ENCODE measurements at regions not wholly inside any gene's neighbourhood (a gene's known extent, or its start where the extent isn't known, plus 50 kb on each side); places are given as distances from the start of the nearest gene placed in this dataset.

- H3K9me3 Mint-ChIP-seq: peaks cover 2 to 7% (median 2%) of the 10 kb centered on the region in 7 donors
- no peak for DNase-seq
- Histone ChIP-seq H3K79me2 (ENCODE audit: insufficient read depth, low read length) (no peaks in the 10 kb centered on the region), H3K9ac (ENCODE audit: insufficient read depth, low read length, poor library complexity, severe bottlenecking) (no peak overlapping the region), H3K27me3 (ENCODE audit: control insufficient read depth in 2 of 2, insufficient read depth in 2 of 2, low read length in 2 of 2) (no peaks in the 10 kb centered on the region), H2AFZ (ENCODE audit: insufficient read depth, low read depth, low read length, poor library complexity, severe bottlenecking) (no peak overlapping the region), H3K9me3 (replicated peaks in 1 of 2; ENCODE audit: control insufficient read depth in 1 of 2, insufficient read depth in 1 of 2, low read length in 2 of 2) (no peaks in the 10 kb centered on the region), H3K36me3 (replicated peaks in 1 of 2; ENCODE audit: control insufficient read depth in 1 of 2, insufficient read depth in 2 of 2, low read length in 2 of 2) (no peaks in the 10 kb centered on the region), H3K4me3 (replicated peaks in 1 of 3; ENCODE audit: low read depth in 2 of 3, low read length in 3 of 3) (no peak overlapping the region), H3K27ac (ENCODE audit: low read depth in 1 of 2, low read length in 2 of 2) (no peak overlapping the region), H3K4me1 (ENCODE audit: control insufficient read depth in 1 of 2, insufficient read depth in 2 of 2, low read length in 2 of 2) (peaks cover 9 to 13% of the 10 kb centered on the region in 2 donors), H4K20me1 (ENCODE audit: insufficient read depth, low read length) (no peaks in the 10 kb centered on the region), H3K4me2 (replicated peaks; ENCODE audit: extremely low read depth, low read length, poor library complexity, severe bottlenecking) (no peak overlapping the region)
- no peak for TF ChIP-seq CTCF (IDR thresholded peaks at IDR 0.05)
- H3K4me1 Mint-ChIP-seq: peaks cover 14% of the 10 kb centered on the region
- 90% methylated on average over 4 of the region's 5 CpGs for WGBS (ENCODE audit: insufficient coverage)
- no peak overlapping the region for H3K4me3 Mint-ChIP-seq
- H3K27ac Mint-ChIP-seq: no peak overlapping the region
- H3K27me3 Mint-ChIP-seq (ENCODE audit: low read depth in 3 of 3): peaks cover 5 to 7% (median 5%) of the 10 kb centered on the region in 3 donors
- no peaks in the 10 kb centered on the region for H3K36me3 Mint-ChIP-seq
- intact Hi-C loops (cut with micrococcal nuclease): no loop called here
Measured at GRCh38 chr6:170040906-170041305, 250.0 kb downstream of the DLL1 start.

GRCh38 chr6:170040115-170040500, 250.8 kb downstream of the DLL1 start:
- Mint-ChIP-seq H3K36me3 (no peaks in the 10 kb centered on the region), H3K27me3 (ENCODE audit: low read depth in 3 of 3) (peaks cover 5 to 6% (median 5%) of the 10 kb centered on the region in 3 donors), H3K9me3 (peaks cover 2 to 7% (median 3%) of the 10 kb centered on the region in 7 donors), H3K4me1 (peaks cover 14% of the 10 kb centered on the region), H3K4me3 (no peak overlapping the region), H3K27ac (peak overlapping the region in 1 of 7 donors; percentile 30)
- H3K4me2 ChIP-seq (replicated peaks; ENCODE audit: extremely low read depth, low read length, poor library complexity, severe bottlenecking): no peak overlapping the region
- H4K20me1 ChIP-seq (ENCODE audit: insufficient read depth, low read length): no peaks in the 10 kb centered on the region
- no peaks in the 10 kb centered on the region for H3K79me2 ChIP-seq (ENCODE audit: insufficient read depth, low read length)
- intact Hi-C loops (cut with micrococcal nuclease): no loop called here
- no peaks in the 10 kb centered on the region for H3K9me3 ChIP-seq (replicated peaks in 1 of 2; ENCODE audit: control insufficient read depth in 1 of 2, insufficient read depth in 1 of 2, low read length in 2 of 2)
- no peak overlapping the region for H3K9ac ChIP-seq (ENCODE audit: insufficient read depth, low read length, poor library complexity, severe bottlenecking)
- no peak overlapping the region for H3K4me3 ChIP-seq (replicated peaks in 1 of 3; ENCODE audit: low read depth in 2 of 3, low read length in 3 of 3)
- peaks cover 9 to 11% of the 10 kb centered on the region in 2 donors for H3K4me1 ChIP-seq (ENCODE audit: control insufficient read depth in 1 of 2, insufficient read depth in 2 of 2, low read length in 2 of 2)
- H2AFZ ChIP-seq (ENCODE audit: insufficient read depth, low read depth, low read length, poor library complexity, severe bottlenecking): no peak overlapping the region
- TF ChIP-seq CTCF (IDR thresholded peaks at IDR 0.05): no peak
- no peak overlapping the region for H3K27ac ChIP-seq (ENCODE audit: low read depth in 1 of 2, low read length in 2 of 2)
- DNase-seq: no peak
- H3K36me3 ChIP-seq (replicated peaks in 1 of 2; ENCODE audit: control insufficient read depth in 1 of 2, insufficient read depth in 2 of 2, low read length in 2 of 2): no peaks in the 10 kb centered on the region
- H3K27me3 ChIP-seq (ENCODE audit: control insufficient read depth in 2 of 2, insufficient read depth in 2 of 2, low read length in 2 of 2): no peaks in the 10 kb centered on the region
- WGBS (ENCODE audit: insufficient coverage): no CpG with 5 or more reads among the region's 9 CpGs

All from CD14-positive monocyte (primary cell).